ENCODE measurements at regions not wholly inside any gene's neighbourhood (a gene's known extent, or its start where the extent isn't known, plus 50 kb on each side); places are given as distances from the start of the nearest gene placed in this dataset.

GRCh38 chr5:40221796-40222195, 457.9 kb upstream of the PTGER4 start:
- DNase-seq (ENCODE audit: low read depth) = no peak
- no peak overlapping the region for H3K4me3 ChIP-seq (ENCODE audit: low read depth, low read length)
- TF ChIP-seq CTCF (IDR thresholded peaks at IDR 0.05; ENCODE audit: insufficient read depth, low read depth, low read length, missing control alignments) = no peak

GRCh38 chr5:40221255-40221654, 458.5 kb upstream of the PTGER4 start:
- DNase-seq (ENCODE audit: low read depth) = peak; percentile 4
- H3K4me3 ChIP-seq (ENCODE audit: low read depth, low read length) = no peak overlapping the region
- no peak for TF ChIP-seq CTCF (IDR thresholded peaks at IDR 0.05; ENCODE audit: insufficient read depth, low read depth, low read length, missing control alignments)

GRCh38 chr5:40220260-40220659, 459.5 kb upstream of the PTGER4 start:
- DNase-seq (ENCODE audit: low read depth) = no peak
- TF ChIP-seq CTCF (IDR thresholded peaks at IDR 0.05; ENCODE audit: insufficient read depth, low read depth, low read length, missing control alignments) = no peak
- no peak overlapping the region for H3K4me3 ChIP-seq (ENCODE audit: low read depth, low read length)

GRCh38 chr5:40217553-40217952, 462.2 kb upstream of the PTGER4 start:
- no peak overlapping the region for H3K4me3 ChIP-seq (ENCODE audit: low read depth, low read length)
- TF ChIP-seq CTCF (IDR thresholded peaks at IDR 0.05; ENCODE audit: insufficient read depth, low read depth, low read length, missing control alignments) = no peak
- DNase-seq (ENCODE audit: low read depth) = no peak

- TF ChIP-seq CTCF (IDR thresholded peaks at IDR 0.05; ENCODE audit: insufficient read depth, low read depth, low read length, missing control alignments) = no peak
- no peak for DNase-seq (ENCODE audit: low read depth)
- H3K4me3 ChIP-seq (ENCODE audit: low read depth, low read length) = no peak overlapping the region
Observed at GRCh38 chr5:40210694-40211093, 469.0 kb upstream of the PTGER4 start.

GRCh38 chr5:40206030-40206429, 473.7 kb upstream of the PTGER4 start:
- H3K4me3 ChIP-seq (ENCODE audit: low read depth, low read length) = no peak overlapping the region
- DNase-seq (ENCODE audit: low read depth) = no peak
- TF ChIP-seq CTCF (IDR thresholded peaks at IDR 0.05; ENCODE audit: insufficient read depth, low read depth, low read length, missing control alignments) = no peak

- no peak overlapping the region for H3K4me3 ChIP-seq (ENCODE audit: low read depth, low read length)
- TF ChIP-seq CTCF (IDR thresholded peaks at IDR 0.05; ENCODE audit: insufficient read depth, low read depth, low read length, missing control alignments) = no peak
- DNase-seq (ENCODE audit: low read depth) = no peak
Observed at GRCh38 chr5:40204144-40204543, 475.6 kb upstream of the PTGER4 start.
